ENCODE measurements at regions not wholly inside any gene's neighbourhood (a gene's known extent, or its start where the extent isn't known, plus 50 kb on each side); places are given as distances from the start of the nearest gene placed in this dataset.
A peak's percentile ranks its signal among the peaks of the same experiment; 100 is the strongest.
"Not testable (repeated sequence)": the region's sequence is repeated elsewhere in the genome, so short reads cannot be mapped to it uniquely, and the experiment has no call there.

DNA sequence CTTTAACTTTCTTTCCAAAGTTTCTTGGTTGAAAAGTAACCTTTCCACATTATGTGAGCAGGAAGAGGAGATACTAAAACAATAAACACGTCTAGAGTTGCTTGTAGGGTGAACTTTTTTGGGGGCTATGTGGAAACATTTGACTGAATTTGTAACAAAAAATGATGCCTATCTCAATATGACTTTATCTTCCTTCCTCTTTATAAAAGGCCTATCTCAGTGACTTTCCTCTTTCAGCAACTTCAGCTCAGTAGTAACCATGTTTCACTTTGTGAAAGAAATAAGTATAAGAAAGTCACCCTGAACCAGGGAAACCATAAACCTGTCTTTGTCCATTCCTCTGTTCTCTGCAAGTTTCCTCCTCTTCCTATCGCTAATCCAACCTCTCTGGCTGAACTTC, 124.7 kb upstream of the TMEM164 start:
- H3K4me1 ChIP-seq (replicated peaks) = no peaks in the 10 kb centered on the region
- H3K27ac ChIP-seq = no peak overlapping the region
- H3K36me3 ChIP-seq = no peaks in the 10 kb centered on the region
- no peak overlapping the region for H3K4me3 ChIP-seq
- H3K9me3 ChIP-seq (replicated peaks) = no peaks in the 10 kb centered on the region
- H3K27me3 ChIP-seq (replicated peaks) = no peaks in the 10 kb centered on the region
- DNase-seq (ENCODE audit: low read depth in 1 of 2, low spot score in 2 of 2) = no peak

DNA sequence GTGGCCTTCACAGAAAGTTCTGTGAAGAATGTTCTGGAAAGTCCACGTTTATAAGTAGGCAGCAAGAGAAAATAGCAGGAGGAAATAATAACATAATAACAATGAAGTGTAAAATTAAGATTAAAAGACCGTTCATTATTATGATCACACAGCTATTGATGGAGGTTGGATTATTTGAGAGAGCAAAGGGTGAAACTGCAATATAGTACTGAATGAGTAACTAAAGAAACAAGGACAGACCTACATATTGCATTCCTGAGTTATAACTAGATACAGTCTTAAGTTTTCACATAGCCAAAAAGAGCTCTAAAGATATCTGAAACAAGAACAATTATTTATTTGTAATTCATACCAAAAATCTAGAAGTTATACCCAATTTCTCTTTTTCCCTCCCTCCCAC, 122.9 kb upstream of the TMEM164 start:
- no peak overlapping the region for H3K4me3 ChIP-seq
- H3K9me3 ChIP-seq (replicated peaks) = no peaks in the 10 kb centered on the region
- H3K36me3 ChIP-seq = no peaks in the 10 kb centered on the region
- H3K27me3 ChIP-seq (replicated peaks) = no peaks in the 10 kb centered on the region
- no peaks in the 10 kb centered on the region for H3K4me1 ChIP-seq (replicated peaks)
- no peak for DNase-seq (ENCODE audit: low read depth in 1 of 2, low spot score in 2 of 2)
- no peak overlapping the region for H3K27ac ChIP-seq

DNA sequence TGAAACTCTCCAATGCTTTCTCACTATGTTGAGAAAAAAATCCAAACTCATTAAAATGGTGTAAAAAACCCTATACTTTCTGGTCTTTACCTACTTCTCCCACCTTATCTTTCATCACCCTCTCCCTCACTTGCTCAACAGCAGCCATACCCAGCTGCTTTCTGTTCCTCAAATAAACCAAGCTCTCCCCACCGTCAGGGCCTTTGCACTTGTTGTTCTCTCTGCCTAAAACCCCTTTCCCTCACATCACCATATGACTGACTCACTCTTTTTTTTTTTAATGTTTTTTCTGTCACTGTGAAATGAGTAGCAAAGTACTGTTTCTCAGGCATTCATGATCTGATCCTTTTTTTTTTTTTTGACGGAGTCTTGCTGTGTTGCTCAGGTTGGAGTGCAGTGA, 122.3 kb upstream of the TMEM164 start:
- Histone ChIP-seq H3K4me3 (no peak overlapping the region), H3K9me3 (replicated peaks) (no peaks in the 10 kb centered on the region), H3K27me3 (replicated peaks) (no peaks in the 10 kb centered on the region), H3K4me1 (replicated peaks) (no peaks in the 10 kb centered on the region), H3K36me3 (no peaks in the 10 kb centered on the region), H3K27ac (no peak overlapping the region)
- no peak for DNase-seq (ENCODE audit: low read depth in 1 of 2, low spot score in 2 of 2)

DNA sequence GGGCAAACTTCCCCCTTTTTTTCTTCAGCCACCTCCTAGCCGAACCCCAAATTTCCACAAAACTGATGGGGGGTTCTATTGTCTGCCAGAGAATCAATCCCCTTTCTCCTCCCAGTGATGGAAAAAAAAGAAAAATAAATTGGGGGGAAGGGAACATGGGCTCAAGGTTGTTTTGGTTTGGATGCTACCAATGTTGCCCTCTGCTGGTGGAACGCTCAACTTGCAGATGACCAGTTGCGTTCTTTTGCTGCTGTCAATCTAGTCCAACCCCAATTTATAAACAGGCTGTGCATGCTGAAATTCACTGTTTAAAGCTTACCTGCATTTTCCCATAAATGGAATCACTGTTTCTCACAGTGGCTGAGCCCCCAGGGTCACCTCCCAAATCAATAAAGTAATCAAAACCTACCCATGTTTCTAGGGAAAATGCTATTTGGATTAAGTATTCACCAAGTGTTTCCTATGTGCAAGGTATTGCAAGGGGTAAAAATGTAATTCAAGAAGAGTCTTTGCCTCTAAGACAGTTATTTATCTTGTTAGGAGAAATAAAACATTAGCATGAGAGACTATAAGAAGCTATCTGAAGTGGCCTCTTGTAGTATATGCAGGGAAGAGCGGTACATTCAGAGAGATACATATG, 116.7 kb upstream of the TMEM164 start:
- DNase-seq (ENCODE audit: low read depth in 1 of 2, low spot score in 2 of 2) = peak; percentile 25 to 46
- H3K9me3 ChIP-seq (replicated peaks) = no peaks in the 10 kb centered on the region
- no peaks in the 10 kb centered on the region for H3K36me3 ChIP-seq
- H3K4me3 ChIP-seq = no peak overlapping the region
- no peaks in the 10 kb centered on the region for H3K4me1 ChIP-seq (replicated peaks)
- H3K27me3 ChIP-seq (replicated peaks) = no peaks in the 10 kb centered on the region
- H3K27ac ChIP-seq = no peak overlapping the region

DNA sequence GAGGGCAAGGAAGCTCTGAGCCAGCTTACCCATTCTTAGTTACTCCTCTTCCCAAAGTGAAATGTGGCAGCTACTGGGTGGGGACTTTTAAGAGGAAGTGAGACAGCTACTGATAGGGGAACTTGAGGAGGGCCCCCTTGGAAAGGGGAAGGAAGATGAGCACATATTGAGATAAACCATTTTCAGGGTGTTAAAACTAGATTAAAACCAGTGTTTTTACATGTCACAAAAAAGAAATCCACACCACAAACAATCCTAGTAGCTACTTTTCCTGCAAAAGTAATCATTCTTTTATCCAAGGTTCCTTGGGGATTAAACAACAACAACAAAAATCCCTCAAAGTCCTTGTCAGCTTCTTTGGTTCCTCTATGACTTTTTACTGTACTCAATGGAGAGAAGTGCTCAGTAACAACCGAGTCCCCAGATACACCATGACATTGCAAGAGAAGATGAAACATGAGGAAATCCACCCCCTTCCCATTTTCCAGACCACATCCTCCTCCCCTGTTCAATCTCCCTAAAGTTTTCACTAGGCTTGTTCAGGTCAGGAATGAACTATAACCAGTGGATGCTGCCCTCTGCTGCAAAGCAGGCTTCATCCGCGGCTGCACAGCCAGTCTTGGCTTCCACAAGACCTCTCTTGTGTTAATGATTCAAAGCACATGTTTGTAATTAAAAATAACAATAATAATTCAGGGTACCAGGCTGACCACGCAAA, 113.5 kb upstream of the TMEM164 start:
- no peak for DNase-seq (ENCODE audit: low read depth in 1 of 2, low spot score in 2 of 2)
- H3K9me3 ChIP-seq (replicated peaks) = no peaks in the 10 kb centered on the region
- H3K4me1 ChIP-seq (replicated peaks) = no peaks in the 10 kb centered on the region
- H3K27ac ChIP-seq = no peak overlapping the region
- H3K4me3 ChIP-seq = no peak overlapping the region
- H3K27me3 ChIP-seq (replicated peaks) = no peaks in the 10 kb centered on the region
- H3K36me3 ChIP-seq = no peaks in the 10 kb centered on the region

DNA sequence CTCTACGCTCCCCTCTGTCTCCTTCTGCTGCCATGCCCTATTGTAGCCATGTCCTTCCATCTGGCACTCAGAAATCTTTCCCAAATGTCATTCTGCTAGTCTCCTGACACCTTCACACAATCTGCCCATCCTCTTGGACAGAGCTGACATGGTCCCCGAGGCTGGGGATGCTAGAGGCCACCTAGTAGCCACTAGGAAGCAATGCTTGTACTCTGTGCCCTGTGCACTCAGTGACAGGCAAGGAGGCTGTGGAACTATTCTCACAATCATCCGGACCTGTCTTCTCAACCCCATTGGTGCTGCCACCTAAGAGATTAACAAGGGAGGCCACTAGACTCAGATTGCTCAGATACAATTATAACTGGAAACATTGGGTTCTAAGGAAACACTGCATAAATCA, 112.6 kb upstream of the TMEM164 start:
- no peak for DNase-seq (ENCODE audit: low read depth in 1 of 2, low spot score in 2 of 2)

DNA sequence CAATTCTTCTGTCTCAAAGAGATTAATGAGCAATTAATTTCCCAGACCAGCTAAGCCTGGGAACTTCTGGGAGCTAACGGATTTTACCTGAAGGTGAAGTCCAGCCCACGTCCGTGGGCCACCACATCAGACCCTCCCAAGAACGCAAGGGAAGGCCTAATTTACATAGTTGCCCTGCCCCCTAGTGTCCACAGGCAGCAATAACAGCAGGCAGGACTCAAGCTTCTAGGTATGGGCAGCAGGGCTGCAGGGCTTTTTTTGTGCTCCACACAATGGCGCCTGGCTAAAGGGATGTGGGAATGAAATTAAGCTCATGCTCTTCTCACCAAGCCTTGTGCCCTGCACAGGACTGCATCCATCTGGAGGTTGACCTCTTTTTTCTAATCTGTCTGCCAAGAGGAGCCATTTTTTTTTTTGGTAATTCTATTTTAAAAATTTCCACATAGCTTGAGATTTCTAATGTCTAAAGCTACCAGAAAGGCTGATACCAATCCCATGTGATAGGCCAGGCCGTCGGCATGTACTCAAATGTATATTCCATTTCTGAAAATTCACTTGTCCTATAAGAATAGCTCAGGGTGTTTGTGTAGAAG, 111.9 kb upstream of the TMEM164 start:
- Histone ChIP-seq H3K27me3 (replicated peaks) (no peaks in the 10 kb centered on the region), H3K27ac (no peak overlapping the region), H3K4me1 (replicated peaks) (no peaks in the 10 kb centered on the region), H3K4me3 (no peak overlapping the region), H3K9me3 (replicated peaks) (no peaks in the 10 kb centered on the region), H3K36me3 (no peaks in the 10 kb centered on the region)
- peak; percentile 24 to 51 for DNase-seq (ENCODE audit: low read depth in 1 of 2, low spot score in 2 of 2)

More for the DNA sequence above, 112.6 kb upstream of the TMEM164 start:
- no peak overlapping the region for H3K4me3 ChIP-seq
- no peaks in the 10 kb centered on the region for H3K4me1 ChIP-seq (replicated peaks)
- H3K27ac ChIP-seq = no peak overlapping the region
- H3K27me3 ChIP-seq (replicated peaks) = no peaks in the 10 kb centered on the region
- no peaks in the 10 kb centered on the region for H3K36me3 ChIP-seq
- no peaks in the 10 kb centered on the region for H3K9me3 ChIP-seq (replicated peaks)

DNA sequence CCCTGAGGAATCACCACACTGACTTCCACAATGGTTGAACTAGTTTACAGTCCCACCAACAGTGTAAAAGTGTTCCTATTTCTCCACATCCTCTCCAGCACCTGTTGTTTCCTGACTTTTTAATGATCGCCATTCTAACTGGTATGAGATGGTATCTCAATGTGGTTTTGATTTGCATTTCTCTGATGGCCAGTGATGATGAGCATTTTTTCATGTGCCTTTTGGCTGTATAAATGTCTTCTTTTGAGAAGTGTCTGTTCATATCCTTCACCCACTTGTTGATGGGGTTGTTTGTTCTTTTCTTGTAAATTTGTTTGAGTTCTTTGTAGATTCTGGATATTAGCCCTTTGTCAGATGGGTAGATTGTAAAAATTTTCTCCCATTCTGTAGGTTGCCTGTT, 106.9 kb upstream of the TMEM164 start:
- not testable (repeated sequence) for H3K4me3 ChIP-seq; H3K27me3 ChIP-seq (replicated peaks); H3K4me1 ChIP-seq (replicated peaks); H3K9me3 ChIP-seq (replicated peaks); DNase-seq (ENCODE audit: low read depth in 1 of 2, low spot score in 2 of 2); H3K36me3 ChIP-seq; H3K27ac ChIP-seq

DNA sequence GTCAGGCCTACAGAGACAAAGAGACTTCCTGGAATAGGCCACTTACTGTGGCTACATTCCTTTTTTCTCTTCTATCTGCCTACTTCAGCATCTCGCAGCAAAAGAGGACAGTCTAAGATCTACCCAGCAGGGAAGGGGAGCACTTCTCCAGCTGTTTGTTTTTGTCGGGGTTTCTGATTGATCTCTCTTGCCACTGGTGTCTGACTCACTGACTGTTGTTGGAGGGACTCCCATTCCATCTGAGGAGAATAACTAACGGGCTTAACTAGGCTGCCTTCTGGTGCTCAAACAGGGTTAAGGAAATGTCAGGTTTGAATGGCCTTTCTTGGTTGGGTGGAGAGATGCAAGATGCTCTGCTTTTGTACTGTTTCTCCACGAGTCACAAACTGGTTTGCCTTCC, 100.2 kb upstream of the TMEM164 start:
- no peak overlapping the region for H3K27ac ChIP-seq
- H3K9me3 ChIP-seq (replicated peaks) = no peaks in the 10 kb centered on the region
- DNase-seq (ENCODE audit: low read depth in 1 of 2, low spot score in 2 of 2) = no peak
- no peaks in the 10 kb centered on the region for H3K27me3 ChIP-seq (replicated peaks)
- H3K4me1 ChIP-seq (replicated peaks) = no peaks in the 10 kb centered on the region
- H3K4me3 ChIP-seq = no peak overlapping the region
- H3K36me3 ChIP-seq = no peaks in the 10 kb centered on the region

DNA sequence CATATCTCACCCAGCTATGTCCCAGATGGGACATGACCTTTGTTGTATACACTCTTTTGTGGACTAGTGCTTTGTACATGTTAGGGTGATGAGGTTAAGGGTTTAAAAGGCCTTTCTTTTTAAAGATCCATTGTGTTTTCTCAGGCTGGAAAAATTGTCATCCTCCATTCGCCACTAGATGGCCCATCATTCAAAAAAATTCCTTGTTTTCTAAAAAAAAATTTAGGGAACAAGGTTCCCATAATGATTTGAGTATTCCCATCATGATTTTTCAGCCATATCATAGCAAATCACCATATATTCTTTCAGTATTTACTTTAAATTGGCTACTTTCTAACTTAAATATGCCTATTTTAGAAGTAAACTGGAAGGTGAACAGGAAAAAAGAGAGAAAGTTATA, 91.9 kb upstream of the TMEM164 start:
- Histone ChIP-seq H3K4me3 (no peak overlapping the region), H3K9me3 (replicated peaks) (no peaks in the 10 kb centered on the region), H3K36me3 (no peaks in the 10 kb centered on the region), H3K27ac (no peak overlapping the region), H3K4me1 (replicated peaks) (no peaks in the 10 kb centered on the region), H3K27me3 (replicated peaks) (no peaks in the 10 kb centered on the region)
- no peak for DNase-seq (ENCODE audit: low read depth in 1 of 2, low spot score in 2 of 2)

DNA sequence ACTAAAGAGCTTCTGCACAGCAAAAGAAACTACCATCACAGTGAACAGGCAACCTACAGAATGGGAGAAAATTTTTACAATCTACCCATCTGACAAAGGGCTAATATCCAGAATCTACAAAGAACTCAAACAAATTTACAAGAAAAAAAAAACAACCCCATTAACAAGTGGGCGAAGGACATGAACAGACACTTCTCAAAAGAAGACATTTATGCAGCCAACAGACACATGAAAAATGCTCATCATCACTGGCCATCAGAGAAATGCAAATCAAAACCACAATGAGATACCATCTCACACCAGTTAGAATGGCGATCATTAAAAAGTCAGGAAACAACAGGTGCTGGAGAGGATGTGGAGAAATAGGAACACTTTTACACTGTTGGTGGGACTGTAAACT, 89.9 kb upstream of the TMEM164 start:
- H3K27me3 ChIP-seq (replicated peaks); H3K27ac ChIP-seq; H3K9me3 ChIP-seq (replicated peaks); H3K4me3 ChIP-seq; DNase-seq (ENCODE audit: low read depth in 1 of 2, low spot score in 2 of 2); H3K36me3 ChIP-seq; H3K4me1 ChIP-seq (replicated peaks): not testable (repeated sequence)

DNA sequence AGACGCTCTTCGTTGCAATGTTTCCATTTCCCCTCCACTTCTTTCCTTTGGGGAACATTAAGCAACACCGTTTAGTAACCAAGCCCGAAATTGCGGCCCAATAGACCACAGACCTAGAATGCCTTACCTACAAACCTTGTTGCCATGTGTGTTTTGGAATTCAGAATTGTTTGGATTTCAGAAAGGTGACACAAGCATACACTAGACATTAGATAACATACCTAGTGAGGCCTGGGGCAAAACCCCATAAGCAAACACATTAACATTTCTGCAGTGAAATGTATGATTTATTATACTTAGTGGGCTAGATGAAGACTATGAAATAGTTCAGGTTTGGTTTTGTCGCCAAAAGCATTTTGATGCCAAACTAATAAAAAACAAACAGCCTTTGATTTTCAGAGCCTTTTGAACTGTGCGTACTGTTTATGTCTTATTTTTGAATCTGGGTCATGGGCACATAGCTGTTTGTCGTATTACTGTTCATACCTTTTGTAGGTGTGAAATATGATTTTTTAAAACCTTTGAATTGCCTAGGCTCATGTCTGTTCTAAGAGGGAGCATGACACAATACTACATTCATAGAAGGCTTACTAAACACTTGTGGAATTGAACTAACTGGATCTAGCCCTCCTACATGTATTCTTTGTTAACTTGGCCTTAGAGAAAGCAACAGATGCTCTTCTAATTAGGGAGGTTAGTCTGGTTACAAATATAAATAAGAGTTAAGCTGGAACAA, 88.6 kb upstream of the TMEM164 start:
- Histone ChIP-seq H3K27me3 (replicated peaks) (no peaks in the 10 kb centered on the region), H3K4me1 (replicated peaks) (no peaks in the 10 kb centered on the region), H3K27ac (no peak overlapping the region), H3K9me3 (replicated peaks) (no peaks in the 10 kb centered on the region), H3K4me3 (no peak overlapping the region), H3K36me3 (no peaks in the 10 kb centered on the region)
- no peak for DNase-seq (ENCODE audit: low read depth in 1 of 2, low spot score in 2 of 2)

DNA sequence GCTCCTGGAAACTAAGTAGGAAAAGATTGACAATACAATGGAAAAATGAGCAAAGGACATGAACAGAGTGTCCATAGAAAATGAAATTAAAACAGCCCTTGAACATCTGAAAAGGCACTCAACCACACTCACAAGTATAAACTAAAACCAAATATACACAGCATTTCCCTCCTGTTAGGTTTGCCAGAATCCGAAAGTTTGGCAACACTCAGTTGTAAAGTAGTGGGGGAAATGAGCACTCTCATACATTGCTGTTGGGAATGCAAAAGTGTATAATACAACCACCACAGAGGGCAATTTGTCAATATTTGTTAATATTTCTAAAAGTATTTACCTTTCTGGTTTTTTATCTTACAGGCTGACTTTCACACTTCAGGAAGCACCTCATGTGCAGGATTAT, 84.2 kb upstream of the TMEM164 start:
- H3K36me3 ChIP-seq = no peaks in the 10 kb centered on the region
- H3K4me1 ChIP-seq (replicated peaks) = no peaks in the 10 kb centered on the region
- no peaks in the 10 kb centered on the region for H3K9me3 ChIP-seq (replicated peaks)
- no peaks in the 10 kb centered on the region for H3K27me3 ChIP-seq (replicated peaks)
- H3K27ac ChIP-seq = no peak overlapping the region
- no peak for DNase-seq (ENCODE audit: low read depth in 1 of 2, low spot score in 2 of 2)
- H3K4me3 ChIP-seq = no peak overlapping the region

DNA sequence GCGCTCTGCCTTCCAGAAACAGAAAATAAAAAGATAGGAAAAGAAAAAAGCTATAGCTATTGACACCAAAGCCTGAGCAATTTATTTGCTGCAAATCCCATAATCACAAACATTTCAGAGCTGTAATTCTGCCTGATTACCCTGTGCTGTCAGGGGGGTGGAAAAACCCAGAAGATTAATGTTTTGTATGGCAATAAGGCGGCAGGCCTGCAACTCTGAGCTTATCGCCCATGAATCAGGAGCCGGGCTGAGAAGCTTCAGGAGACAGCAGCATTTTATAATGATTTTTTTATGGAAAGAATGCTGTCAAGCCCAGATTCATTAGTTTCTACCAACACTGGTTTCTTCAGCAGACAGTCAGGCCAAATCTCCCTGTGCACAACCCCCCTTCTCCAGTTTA, 82.6 kb upstream of the TMEM164 start:
- no peaks in the 10 kb centered on the region for H3K36me3 ChIP-seq
- H3K9me3 ChIP-seq (replicated peaks) = no peaks in the 10 kb centered on the region
- H3K27ac ChIP-seq = no peak overlapping the region
- no peak for DNase-seq (ENCODE audit: low read depth in 1 of 2, low spot score in 2 of 2)
- H3K27me3 ChIP-seq (replicated peaks) = no peaks in the 10 kb centered on the region
- no peaks in the 10 kb centered on the region for H3K4me1 ChIP-seq (replicated peaks)
- no peak overlapping the region for H3K4me3 ChIP-seq

Data from SJSA1 (cell line).